ENCODE measurements at regions not wholly inside any gene's neighbourhood (a gene's known extent, or its start where the extent isn't known, plus 50 kb on each side); places are given as distances from the start of the nearest gene placed in this dataset.

- H3K27ac Mint-ChIP-seq = peak overlapping the region; percentile 85
- peaks cover 11% of the 10 kb centered on the region for H3K27me3 Mint-ChIP-seq (ENCODE audit: insufficient read depth, low read depth)
- no peaks in the 10 kb centered on the region for H3K9me3 Mint-ChIP-seq
- H3K4me2 ChIP-seq = no peak overlapping the region
- no peaks in the 10 kb centered on the region for H3K27me3 ChIP-seq
- no peaks in the 10 kb centered on the region for H3K36me3 ChIP-seq
- no peaks in the 10 kb centered on the region for H3K36me3 Mint-ChIP-seq
- H3K4me1 ChIP-seq = peaks cover 3% of the 10 kb centered on the region
- H3K9ac ChIP-seq = no peak overlapping the region
- no peak overlapping the region for H3K4me3 ChIP-seq
- DNase-seq (ENCODE audit: low spot score) = peak; percentile 6
- no peaks in the 10 kb centered on the region for H4K20me1 ChIP-seq (ENCODE audit: low read depth)
- TF ChIP-seq EZH2 (IDR thresholded peaks at IDR 0.05) (no peak), EZH2phosphoT487 (IDR thresholded peaks at IDR 0.05) (no peak)
- TF ChIP-seq, protein P1, sequence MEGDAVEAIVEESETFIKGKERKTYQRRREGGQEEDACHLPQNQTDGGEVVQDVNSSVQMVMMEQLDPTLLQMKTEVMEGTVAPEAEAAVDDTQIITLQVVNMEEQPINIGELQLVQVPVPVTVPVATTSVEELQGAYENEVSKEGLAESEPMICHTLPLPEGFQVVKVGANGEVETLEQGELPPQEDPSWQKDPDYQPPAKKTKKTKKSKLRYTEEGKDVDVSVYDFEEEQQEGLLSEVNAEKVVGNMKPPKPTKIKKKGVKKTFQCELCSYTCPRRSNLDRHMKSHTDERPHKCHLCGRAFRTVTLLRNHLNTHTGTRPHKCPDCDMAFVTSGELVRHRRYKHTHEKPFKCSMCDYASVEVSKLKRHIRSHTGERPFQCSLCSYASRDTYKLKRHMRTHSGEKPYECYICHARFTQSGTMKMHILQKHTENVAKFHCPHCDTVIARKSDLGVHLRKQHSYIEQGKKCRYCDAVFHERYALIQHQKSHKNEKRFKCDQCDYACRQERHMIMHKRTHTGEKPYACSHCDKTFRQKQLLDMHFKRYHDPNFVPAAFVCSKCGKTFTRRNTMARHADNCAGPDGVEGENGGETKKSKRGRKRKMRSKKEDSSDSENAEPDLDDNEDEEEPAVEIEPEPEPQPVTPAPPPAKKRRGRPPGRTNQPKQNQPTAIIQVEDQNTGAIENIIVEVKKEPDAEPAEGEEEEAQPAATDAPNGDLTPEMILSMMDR (IDR thresholded peaks at IDR 0.05) = no peak
- no peaks in the 10 kb centered on the region for H3K9me3 ChIP-seq (ENCODE audit: low read depth)
- no peak overlapping the region for H2AFZ ChIP-seq (replicated peaks)
- peaks cover 27% of the 10 kb centered on the region for H3K4me1 Mint-ChIP-seq
- no peak overlapping the region for H3K27ac ChIP-seq
- H3K4me3 Mint-ChIP-seq = no peak overlapping the region
- H3F3A ChIP-seq (ENCODE audit: low read depth) = no peaks in the 10 kb centered on the region
- no peaks in the 10 kb centered on the region for H3K79me2 ChIP-seq (ENCODE audit: low read depth)
Observed at GRCh38 chr10:30219971-30220751, 128.9 kb downstream of the MTPAP start.

DNA sequence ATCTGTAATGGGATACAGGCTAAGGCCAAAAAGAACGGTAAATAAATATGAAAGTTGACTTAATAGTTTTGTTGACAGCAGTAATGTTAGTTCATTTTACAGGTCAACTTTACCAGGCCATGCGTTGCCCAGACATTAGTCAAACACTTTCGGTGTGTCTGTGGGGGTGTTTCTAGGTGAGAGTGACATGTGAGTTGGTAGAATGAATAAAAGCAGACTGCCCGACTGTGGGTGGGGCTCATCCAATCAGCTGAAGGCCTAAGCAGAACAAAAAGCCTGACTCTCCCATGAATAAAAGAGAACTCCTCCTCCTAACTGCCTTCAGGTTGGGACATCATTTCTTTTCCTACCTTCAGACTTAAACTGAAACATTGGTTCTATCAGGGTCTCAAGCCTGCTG lies 132.3 kb downstream of the MTPAP start:
- Mint-ChIP-seq H3K36me3 (no peaks in the 10 kb centered on the region), H3K4me3 (no peak overlapping the region), H3K27me3 (ENCODE audit: insufficient read depth, low read depth) (peaks cover 5% of the 10 kb centered on the region), H3K4me1 (peaks cover 27% of the 10 kb centered on the region), H3K9me3 (no peaks in the 10 kb centered on the region), H3K27ac (no peak overlapping the region)
- Histone ChIP-seq H2AFZ (replicated peaks) (no peak overlapping the region), H3K27me3 (no peaks in the 10 kb centered on the region), H3K79me2 (ENCODE audit: low read depth) (no peaks in the 10 kb centered on the region), H3K9ac (no peak overlapping the region), H3K4me2 (no peak overlapping the region), H4K20me1 (ENCODE audit: low read depth) (no peaks in the 10 kb centered on the region), H3K36me3 (no peaks in the 10 kb centered on the region), H3K4me1 (peaks cover 3% of the 10 kb centered on the region), H3K9me3 (ENCODE audit: low read depth) (no peaks in the 10 kb centered on the region), H3K4me3 (no peak overlapping the region), H3F3A (ENCODE audit: low read depth) (no peaks in the 10 kb centered on the region), H3K27ac (no peak overlapping the region)
- DNase-seq (ENCODE audit: low spot score) = no peak
- TF ChIP-seq EZH2phosphoT487 (IDR thresholded peaks at IDR 0.05) = no peak
- TF ChIP-seq, protein P1 (IDR thresholded peaks at IDR 0.05) = no peak

GRCh38 chr10:30215623-30216022 lies 133.5 kb downstream of the MTPAP start:
- no peaks in the 10 kb centered on the region for H3K9me3 ChIP-seq (ENCODE audit: low read depth)
- H3K4me2 ChIP-seq = no peak overlapping the region
- TF ChIP-seq, protein P1 (IDR thresholded peaks at IDR 0.05) = no peak
- H3K4me1 ChIP-seq = peaks cover 3% of the 10 kb centered on the region
- peaks cover 19% of the 10 kb centered on the region for H3K4me1 Mint-ChIP-seq
- no peaks in the 10 kb centered on the region for H3K9me3 Mint-ChIP-seq
- H3K36me3 Mint-ChIP-seq = no peaks in the 10 kb centered on the region
- no peaks in the 10 kb centered on the region for H3F3A ChIP-seq (ENCODE audit: low read depth)
- H3K9ac ChIP-seq = no peak overlapping the region
- no peaks in the 10 kb centered on the region for H3K79me2 ChIP-seq (ENCODE audit: low read depth)
- no peak overlapping the region for H3K27ac Mint-ChIP-seq
- H3K4me3 ChIP-seq = no peak overlapping the region
- H2AFZ ChIP-seq (replicated peaks) = peak overlapping the region; percentile 90
- H3K27ac ChIP-seq = no peak overlapping the region
- no peak overlapping the region for H3K4me3 Mint-ChIP-seq
- no peaks in the 10 kb centered on the region for H4K20me1 ChIP-seq (ENCODE audit: low read depth)
- no peak for DNase-seq (ENCODE audit: low spot score)
- H3K27me3 Mint-ChIP-seq (ENCODE audit: insufficient read depth, low read depth) = peaks cover 5% of the 10 kb centered on the region
- no peaks in the 10 kb centered on the region for H3K27me3 ChIP-seq
- no peaks in the 10 kb centered on the region for H3K36me3 ChIP-seq
